CD4-positive, alpha-beta T cell treated with Interleukin-6 at 100 ng/mL for 8 hours (primary cell): ENCODE measurements at regions not wholly inside any gene's neighbourhood (a gene's known extent, or its start where the extent isn't known, plus 50 kb on each side); places are given as distances from the start of the nearest gene placed in this dataset.
"Not testable (repeated sequence)": the region's sequence is repeated elsewhere in the genome, so short reads cannot be mapped to it uniquely, and the experiment has no call there.

Experiments used
- DNase-seq: peaks from one replicate; pipeline ENCODE4 v3.0.0-alpha.2; 2020; ENCODE audit warnings: mixed read lengths, low spot score

GRCh38 chr2:16464641-16465040, 201.0 kb downstream of the CYRIA start:
- no peak for DNase-seq

GRCh38 chr2:16462958-16463357, 202.7 kb downstream of the CYRIA start:
- no peak for DNase-seq

DNA sequence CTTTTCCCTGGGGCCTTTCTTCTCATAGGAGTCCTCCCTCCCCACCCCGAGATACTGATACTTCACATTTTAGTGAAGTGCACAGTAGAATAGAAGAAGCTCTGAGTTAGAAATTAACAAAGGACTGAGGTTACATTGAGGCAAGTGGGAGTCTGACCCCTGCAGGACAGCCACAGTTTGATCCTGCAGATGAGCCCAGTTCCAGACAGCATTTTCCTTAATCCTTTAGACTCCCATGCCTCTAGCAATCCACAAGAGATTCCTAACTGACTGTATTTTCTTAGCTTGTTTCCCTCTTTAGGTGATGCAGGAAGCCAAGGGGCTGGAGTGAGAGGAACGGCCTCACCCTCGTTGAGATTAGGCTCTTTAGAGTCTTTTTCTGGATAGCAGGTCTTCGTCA, 204.0 kb downstream of the CYRIA start:
- no peak for DNase-seq

DNA sequence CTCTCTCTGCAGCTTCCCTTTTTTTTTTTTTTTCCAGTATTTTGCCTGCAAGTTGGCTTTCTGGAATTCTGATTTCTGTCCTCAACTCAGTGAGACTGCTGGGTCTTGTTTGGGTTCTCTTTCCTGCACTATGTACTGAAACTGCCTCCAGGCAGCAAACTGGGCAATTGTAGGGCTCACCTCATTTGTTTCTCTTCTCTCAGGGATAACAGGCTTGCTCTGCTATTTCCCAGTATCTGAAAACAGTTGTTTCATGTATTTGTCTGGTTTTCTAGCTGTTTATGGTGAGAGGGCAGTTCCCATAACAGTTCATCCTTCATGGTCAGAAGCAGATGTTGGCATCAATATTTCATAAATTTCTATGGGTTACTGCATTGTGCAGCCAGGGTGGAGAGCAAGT, 206.0 kb downstream of the CYRIA start:
- DNase-seq = no peak

- DNase-seq = no peak
Measured at GRCh38 chr2:16454621-16455020, 211.0 kb downstream of the CYRIA start.

DNA sequence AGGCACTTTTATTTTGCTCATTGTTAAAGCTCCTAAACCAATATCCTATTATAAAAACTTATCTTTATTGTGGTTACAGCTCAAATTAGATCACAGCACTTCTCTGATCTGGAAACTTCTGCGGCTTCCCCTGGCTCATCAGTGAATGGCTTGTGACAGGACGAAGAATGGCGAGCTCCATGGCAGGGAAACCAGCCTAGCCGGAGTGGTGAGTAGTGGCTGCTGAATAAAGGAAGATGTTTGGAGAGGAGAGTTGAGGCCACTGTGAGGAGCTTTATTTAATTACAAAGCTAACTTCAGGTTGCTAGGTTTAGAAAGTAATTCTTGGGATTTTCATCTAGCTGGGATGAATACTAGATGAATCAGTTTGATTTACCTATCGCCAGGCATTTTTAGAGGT, 213.5 kb downstream of the CYRIA start:
- no peak for DNase-seq

- no peak for DNase-seq
Measured at GRCh38 chr2:16446706-16447105, 218.9 kb downstream of the CYRIA start.

- no peak for DNase-seq
Measured at GRCh38 chr2:16442971-16443370, 222.7 kb downstream of the CYRIA start.

GRCh38 chr2:16441431-16441830, 224.2 kb downstream of the CYRIA start:
- DNase-seq = no peak

DNA sequence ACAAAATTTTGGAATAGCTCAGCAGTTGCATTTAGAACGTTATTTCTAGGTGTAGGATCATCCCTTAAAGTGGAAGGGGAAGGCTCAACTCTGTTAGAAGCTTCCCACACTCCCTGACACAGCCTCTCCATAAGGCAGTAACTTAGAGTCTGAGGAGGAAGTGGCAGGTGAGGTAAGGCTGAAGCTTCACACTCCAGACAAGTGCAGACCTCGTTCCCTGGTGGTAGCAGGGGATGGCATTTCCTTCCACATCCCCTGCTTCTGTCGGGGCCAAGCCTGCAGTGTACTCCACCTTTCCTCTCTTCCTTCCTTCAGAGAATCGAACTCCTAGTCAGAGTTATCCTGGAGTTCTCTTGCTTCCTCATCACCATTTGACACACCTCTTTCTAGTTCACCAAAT, 224.7 kb downstream of the CYRIA start:
- no peak for DNase-seq

DNA sequence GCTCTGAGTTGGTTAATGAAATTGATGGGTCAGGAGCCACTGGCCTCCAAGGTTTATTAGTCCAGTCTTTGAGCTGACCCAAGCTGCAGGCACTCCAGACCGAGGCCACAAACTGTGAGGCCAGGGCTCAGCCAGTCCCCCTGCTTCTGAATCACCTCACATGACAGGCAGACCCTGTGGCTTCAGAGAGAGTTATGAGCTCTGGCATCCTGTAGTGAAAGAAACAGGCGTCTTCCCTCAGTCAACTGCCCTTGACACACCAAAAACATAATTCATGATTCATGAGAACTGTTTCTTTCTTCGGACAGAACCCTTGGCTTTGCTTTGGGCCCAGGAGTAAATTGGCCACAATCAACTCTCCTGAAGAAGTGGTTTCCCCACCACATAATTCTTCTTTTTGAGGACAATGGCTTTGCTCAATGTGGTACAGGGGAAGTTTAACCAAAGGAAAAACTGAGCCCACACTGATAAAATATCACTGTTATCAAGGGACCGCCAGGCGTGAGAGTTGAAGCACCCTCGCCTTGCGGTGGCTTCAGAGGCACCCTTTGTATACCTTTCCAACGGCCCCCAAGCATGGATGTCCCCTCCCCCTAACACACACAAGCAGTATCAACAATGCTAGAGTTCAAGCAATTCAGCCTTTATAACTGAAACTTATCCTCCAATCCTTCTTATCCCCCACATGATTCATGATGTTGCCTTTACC, 226.9 kb downstream of the CYRIA start:
- DNase-seq = no peak

DNA sequence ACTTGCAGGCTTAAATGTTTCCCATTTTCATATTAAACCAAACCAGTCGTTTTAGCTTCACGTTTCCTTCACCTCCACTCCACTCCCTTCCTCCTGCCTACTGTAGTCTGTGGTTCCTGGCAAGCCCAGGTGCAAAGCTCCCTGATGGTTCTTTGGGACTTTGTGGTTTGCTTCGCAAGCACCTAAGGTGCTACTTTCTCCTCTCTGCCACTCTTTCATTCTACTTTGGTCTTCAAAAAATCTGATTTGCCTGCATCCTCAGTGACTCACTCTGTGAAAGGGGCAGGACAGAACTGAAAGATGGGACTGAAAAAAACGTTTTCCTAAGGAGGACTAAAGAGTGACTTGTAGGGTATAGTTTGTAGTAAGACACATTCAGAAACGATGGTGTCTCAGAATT, 228.4 kb downstream of the CYRIA start:
- no peak for DNase-seq

DNA sequence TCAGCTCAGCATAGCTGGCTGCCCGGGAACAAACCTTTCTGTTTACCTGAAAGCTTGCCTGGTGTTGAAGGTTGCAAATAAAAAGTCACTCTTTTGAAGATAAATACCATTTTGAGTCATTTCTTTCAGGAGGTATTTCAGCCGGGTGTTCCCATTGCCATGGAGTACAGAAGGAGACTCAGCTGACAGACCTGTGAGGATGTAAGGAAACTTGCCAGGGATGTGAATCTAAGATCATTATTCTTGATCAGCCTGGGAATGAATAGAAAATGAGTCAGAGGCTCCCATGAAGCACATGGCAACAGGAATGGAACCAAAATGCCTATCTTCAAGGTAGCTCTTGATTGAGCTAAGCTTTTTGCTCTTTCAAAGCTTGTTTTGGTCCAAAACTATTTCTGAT, 231.2 kb downstream of the CYRIA start:
- DNase-seq = no peak

- DNase-seq = no peak
Measured at GRCh38 chr2:16430846-16431245, 234.8 kb downstream of the CYRIA start.

DNA sequence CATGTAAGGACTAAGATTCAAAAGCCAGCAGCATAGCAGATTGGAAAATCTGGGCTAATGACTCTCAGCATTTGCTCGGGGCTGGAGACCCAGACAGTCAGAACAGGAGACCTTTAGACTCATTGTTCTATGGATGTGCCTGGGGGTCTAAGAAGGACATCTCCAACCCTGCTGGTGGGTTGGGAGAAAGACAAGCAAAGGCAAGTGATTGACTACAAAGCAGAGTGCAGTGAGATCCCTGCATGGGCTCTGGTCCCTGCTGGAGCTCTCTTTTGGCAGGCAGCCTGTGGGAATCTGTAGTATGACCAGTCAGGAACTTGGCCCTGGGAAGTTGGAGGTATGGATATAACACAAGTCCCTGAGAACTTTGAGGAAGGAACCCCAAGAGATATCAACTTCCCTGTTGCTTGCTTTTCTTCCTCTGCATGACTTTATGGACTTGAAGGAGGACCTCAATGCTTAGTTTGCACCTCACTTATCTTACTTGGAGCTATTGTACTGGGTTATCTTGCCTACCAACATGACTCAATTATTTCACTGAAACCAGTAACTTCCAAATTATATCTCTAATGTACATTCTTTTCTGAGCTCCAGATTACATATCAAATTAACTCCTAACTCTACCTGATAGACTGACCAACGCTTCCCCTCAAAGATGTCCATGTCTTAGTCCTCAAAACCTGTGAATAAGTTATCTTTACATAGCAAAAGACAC, 236.0 kb downstream of the CYRIA start:
- no peak for DNase-seq

DNA sequence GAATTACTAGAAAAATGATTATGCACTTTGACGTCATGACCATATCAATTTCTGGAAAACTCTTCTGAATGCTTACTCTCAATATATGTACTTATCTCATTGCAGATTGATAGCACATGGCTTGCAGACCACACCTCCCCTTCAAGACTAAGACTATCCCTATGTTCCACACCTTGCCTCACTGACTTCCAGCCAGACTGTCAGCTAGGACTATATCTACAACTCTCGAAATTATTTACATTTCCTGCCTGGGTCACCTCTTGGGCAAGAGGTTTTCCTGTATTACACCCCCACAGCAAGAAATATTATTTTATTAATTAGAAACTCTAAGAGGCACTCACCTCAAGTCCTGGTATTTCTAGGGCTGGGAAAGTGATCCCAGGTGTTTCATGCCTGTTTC, 236.6 kb downstream of the CYRIA start:
- no peak for DNase-seq

GRCh38 chr2:16425462-16426336, 239.9 kb downstream of the CYRIA start:
- no peak for DNase-seq

- DNase-seq = no peak
Measured at GRCh38 chr2:16420421-16420820, 245.2 kb downstream of the CYRIA start.

DNA sequence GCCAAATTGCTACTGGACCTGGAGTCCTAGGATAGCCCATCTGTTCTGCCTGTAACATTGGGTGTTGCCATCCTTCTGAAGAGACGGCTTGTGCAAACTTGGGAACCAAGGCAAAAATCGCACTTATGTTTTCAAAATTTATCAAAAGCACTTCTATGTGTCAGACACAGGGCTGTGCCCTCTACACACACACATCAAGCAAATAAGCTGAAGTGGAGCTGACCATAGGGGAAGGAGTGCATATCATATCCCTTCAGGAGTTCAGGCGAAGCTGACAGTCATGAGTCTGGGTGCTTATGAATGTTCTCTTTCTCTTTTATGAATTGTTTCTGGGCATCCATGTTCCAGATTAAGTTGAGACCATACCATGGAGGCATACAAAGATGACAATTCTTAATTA, 247.9 kb downstream of the CYRIA start:
- no peak for DNase-seq

- DNase-seq = no peak
Measured at GRCh38 chr2:16416651-16417050, 249.0 kb downstream of the CYRIA start.

GRCh38 chr2:16415861-16416260, 249.8 kb downstream of the CYRIA start:
- DNase-seq = not testable (repeated sequence)

GRCh38 chr2:16413947-16414346, 251.7 kb downstream of the CYRIA start:
- no peak for DNase-seq

DNA sequence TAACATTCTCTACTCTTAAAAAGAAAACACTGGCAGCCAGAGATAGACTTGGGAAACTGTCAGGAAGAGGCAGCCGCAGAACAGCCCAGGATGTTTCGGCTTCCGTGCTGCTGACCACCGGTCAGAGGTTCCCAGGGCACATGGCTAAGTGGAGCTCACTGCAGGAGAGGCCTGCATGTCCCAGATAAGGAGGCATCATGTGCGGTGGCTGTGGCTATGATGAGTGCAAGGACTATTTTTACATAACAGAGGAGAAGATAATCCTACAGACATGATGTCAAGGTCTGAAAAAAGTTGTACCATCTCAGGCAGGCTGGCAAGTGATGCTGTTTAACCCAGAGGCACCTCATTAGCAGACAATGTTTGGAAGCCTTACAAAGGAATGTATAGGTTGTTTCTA, 252.3 kb downstream of the CYRIA start:
- no peak for DNase-seq
